ENCODE measurements at regions not wholly inside any gene's neighbourhood (a gene's known extent, or its start where the extent isn't known, plus 50 kb on each side); places are given as distances from the start of the nearest gene placed in this dataset.
"Not testable (repeated sequence)": the region's sequence is repeated elsewhere in the genome, so short reads cannot be mapped to it uniquely, and the experiment has no call there.

GRCh38 chr13:31522396-31522795 is 216.9 kb upstream of the RXFP2 start:
- no peak for DNase-seq

- DNase-seq, result no peak
Measured at GRCh38 chr13:31528176-31528575, 211.2 kb upstream of the RXFP2 start.

GRCh38 chr13:31528758-31529157 is 210.6 kb upstream of the RXFP2 start:
- DNase-seq, result no peak

GRCh38 chr13:31530922-31531321 is 208.4 kb upstream of the RXFP2 start:
- DNase-seq, result peak; percentile 8

GRCh38 chr13:31537052-31537451 is 202.3 kb upstream of the RXFP2 start:
- DNase-seq, result no peak

GRCh38 chr13:31538067-31539042 is 201.0 kb upstream of the RXFP2 start:
- DNase-seq, result peak; percentile 74

GRCh38 chr13:31540281-31540680 is 199.0 kb upstream of the RXFP2 start:
- DNase-seq, result no peak

GRCh38 chr13:31543190-31543589 is 196.1 kb upstream of the RXFP2 start:
- DNase-seq, result no peak

- DNase-seq, result peak; percentile 16
Measured at GRCh38 chr13:31545616-31546015, 193.7 kb upstream of the RXFP2 start.

GRCh38 chr13:31556376-31556775 is 182.9 kb upstream of the RXFP2 start:
- DNase-seq, result peak; percentile 70

GRCh38 chr13:31584221-31584620 is 155.1 kb upstream of the RXFP2 start:
- not testable (repeated sequence) for DNase-seq

- peak; percentile 83 for DNase-seq
Measured at GRCh38 chr13:31587698-31588266, 151.5 kb upstream of the RXFP2 start.

- DNase-seq, result no peak
Measured at GRCh38 chr13:31588316-31588715, 151.0 kb upstream of the RXFP2 start.

GRCh38 chr13:31588893-31589292 is 150.4 kb upstream of the RXFP2 start:
- no peak for DNase-seq

- DNase-seq, result no peak
Measured at GRCh38 chr13:31591642-31592233, 147.6 kb upstream of the RXFP2 start.

GRCh38 chr13:31594056-31594455 is 145.3 kb upstream of the RXFP2 start:
- no peak for DNase-seq

GRCh38 chr13:31595563-31595962 is 143.8 kb upstream of the RXFP2 start:
- DNase-seq, result no peak

GRCh38 chr13:31598990-31599389 is 140.3 kb upstream of the RXFP2 start:
- no peak for DNase-seq

- peak; percentile 48 for DNase-seq
Measured at GRCh38 chr13:31605076-31605860, 134.1 kb upstream of the RXFP2 start.

- DNase-seq, result not testable (repeated sequence)
Measured at GRCh38 chr13:31607531-31607930, 131.8 kb upstream of the RXFP2 start.

- DNase-seq, result not testable (repeated sequence)
Measured at GRCh38 chr13:31608780-31609179, 130.5 kb upstream of the RXFP2 start.

- no peak for DNase-seq
Measured at GRCh38 chr13:31610270-31610998, 128.9 kb upstream of the RXFP2 start.

All from fibroblast of skin of abdomen (primary cell).